ENCODE measurements at regions not wholly inside any gene's neighbourhood (a gene's known extent, or its start where the extent isn't known, plus 50 kb on each side); places are given as distances from the start of the nearest gene placed in this dataset.
"Not testable (repeated sequence)": the region's sequence is repeated elsewhere in the genome, so short reads cannot be mapped to it uniquely, and the experiment has no call there.

GRCh38 chr12:131293071-131294015, 339.6 kb downstream of the ADGRD1 start:
- DNase-seq: peak; percentile 17 to 23

GRCh38 chr12:131294716-131295115, 341.0 kb downstream of the ADGRD1 start:
- DNase-seq: not testable (repeated sequence)

GRCh38 chr12:131295117-131295516, 341.4 kb downstream of the ADGRD1 start:
- not testable (repeated sequence) for DNase-seq

GRCh38 chr12:131295559-131295958, 341.9 kb downstream of the ADGRD1 start:
- not testable (repeated sequence) for DNase-seq

- not testable (repeated sequence) for DNase-seq
These were observed 342.4 kb downstream of the ADGRD1 start for GRCh38 chr12:131296136-131296535.

- not testable (repeated sequence) for DNase-seq
These were observed 342.9 kb downstream of the ADGRD1 start for GRCh38 chr12:131296651-131297050.

- not testable (repeated sequence) for DNase-seq
These were observed 345.0 kb downstream of the ADGRD1 start for GRCh38 chr12:131298526-131299369.

- DNase-seq: not testable (repeated sequence)
These were observed 345.6 kb downstream of the ADGRD1 start for GRCh38 chr12:131299370-131299701.

GRCh38 chr12:131303576-131303975, 349.9 kb downstream of the ADGRD1 start:
- DNase-seq: not testable (repeated sequence)

- DNase-seq: not testable (repeated sequence)
These were observed 350.9 kb downstream of the ADGRD1 start for GRCh38 chr12:131304642-131305041.

GRCh38 chr12:131309700-131310099, 356.0 kb downstream of the ADGRD1 start:
- no peak for DNase-seq

- not testable (repeated sequence) for DNase-seq
These were observed 356.7 kb downstream of the ADGRD1 start for GRCh38 chr12:131310227-131310969.

- DNase-seq: not testable (repeated sequence)
These were observed 357.6 kb downstream of the ADGRD1 start for GRCh38 chr12:131311279-131311722.

GRCh38 chr12:131311764-131312163, 358.1 kb downstream of the ADGRD1 start:
- DNase-seq: peak in 1 of 2 experiments; percentile 34

GRCh38 chr12:131312382-131312781, 358.7 kb downstream of the ADGRD1 start:
- DNase-seq: not testable (repeated sequence)

GRCh38 chr12:131312793-131313545, 359.3 kb downstream of the ADGRD1 start:
- DNase-seq: no peak

- peak in 1 of 2 experiments; percentile 78 for DNase-seq
These were observed 359.9 kb downstream of the ADGRD1 start for GRCh38 chr12:131313635-131314034.

- DNase-seq: no peak
These were observed 360.9 kb downstream of the ADGRD1 start for GRCh38 chr12:131314524-131315090.

- DNase-seq: no peak
These were observed 361.9 kb downstream of the ADGRD1 start for GRCh38 chr12:131315601-131316000.

GRCh38 chr12:131316388-131316787, 362.7 kb downstream of the ADGRD1 start:
- no peak for DNase-seq

GRCh38 chr12:131318045-131318685, 364.5 kb downstream of the ADGRD1 start:
- no peak for DNase-seq
